Left renal cortex interstitium (tissue), 4 donors: ENCODE measurements at regions not wholly inside any gene's neighbourhood (a gene's known extent, or its start where the extent isn't known, plus 50 kb on each side); places are given as distances from the start of the nearest gene placed in this dataset.

Experiments
- DNase-seq, 4 donors: peaks; one replicate each; pipeline ENCODE4 v3.0.0-alpha.2; 2013; ENCODE audit warnings: low read depth in 4 of 4, low spot score in 2 of 4, missing footprints in 1 of 4

DNA sequence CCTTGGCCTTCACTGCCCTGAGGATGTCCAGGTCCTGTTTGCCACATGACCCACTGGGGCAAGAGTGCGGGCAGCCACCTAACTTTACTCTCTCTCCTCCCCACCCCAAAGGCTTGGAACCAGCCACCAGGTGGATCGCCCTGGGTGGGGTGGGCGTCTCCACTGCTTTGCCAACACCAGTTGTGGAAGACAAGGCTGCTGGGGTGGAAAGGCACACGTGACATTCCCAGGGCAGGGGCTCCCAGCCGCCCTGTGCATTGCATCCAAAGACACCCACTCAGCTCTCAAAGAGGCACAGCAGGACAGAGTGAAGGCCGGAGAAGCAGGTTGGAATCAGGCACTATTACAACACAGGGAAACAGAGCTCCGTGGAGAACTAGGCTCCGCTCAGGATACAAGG lies 162.2 kb downstream of the OLFM1 start:
- DNase-seq = no peak

DNA sequence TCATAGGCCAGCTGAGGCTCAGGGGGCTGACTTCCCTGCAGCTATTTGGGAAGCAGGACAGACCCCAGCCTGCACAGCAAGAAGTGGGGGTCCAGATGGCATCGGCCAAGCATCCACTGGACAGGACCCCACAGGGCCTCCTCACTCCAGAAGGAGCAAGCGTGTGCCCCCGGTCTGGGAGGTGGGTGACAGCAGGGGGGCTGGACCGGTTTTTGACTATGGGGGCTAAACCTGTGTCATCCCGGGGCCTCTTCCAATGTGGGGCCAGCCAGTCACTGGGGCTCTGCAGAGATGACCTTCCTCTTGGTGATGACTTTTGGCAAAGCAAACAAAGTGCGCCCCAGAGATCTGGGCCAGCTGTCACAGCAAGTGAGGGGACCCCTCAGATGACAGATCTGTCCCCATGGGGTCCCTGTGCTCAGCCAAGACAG lies 163.9 kb downstream of the OLFM1 start:
- no peak for DNase-seq

DNA sequence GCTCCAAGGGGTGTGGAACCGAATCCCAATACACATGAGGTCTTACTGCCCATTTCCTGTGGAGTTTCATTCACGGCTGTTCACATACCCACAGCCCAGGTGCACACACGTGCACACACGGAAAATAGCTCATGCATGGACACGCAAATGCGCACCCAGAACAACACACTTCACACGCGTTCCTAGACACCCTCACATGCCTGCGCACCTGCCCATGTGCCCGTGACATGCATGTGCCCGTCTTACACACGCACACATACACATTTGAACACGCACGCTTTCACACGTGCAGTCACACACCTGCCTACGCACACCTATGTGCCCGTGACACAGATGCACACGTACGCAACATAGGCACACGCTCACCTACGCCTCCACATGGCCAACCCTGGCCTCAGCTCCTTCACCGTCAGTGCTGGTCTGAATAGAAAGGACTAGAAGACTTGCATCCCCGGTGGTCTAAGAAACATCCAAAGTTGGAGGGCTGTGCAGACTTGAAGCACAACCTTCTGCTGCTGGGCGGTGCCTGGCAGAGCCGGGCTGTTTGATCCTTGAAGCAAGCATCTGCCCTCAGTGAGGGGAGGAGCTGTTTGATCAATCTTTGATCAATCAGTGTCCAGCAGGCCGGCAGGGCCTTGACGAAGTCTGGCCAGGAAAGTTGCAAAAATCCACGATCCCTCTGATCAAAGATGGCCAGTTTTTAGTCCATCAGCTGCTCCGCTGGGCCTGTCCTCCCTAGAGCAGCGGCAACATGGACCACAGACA lies 164.7 kb downstream of the OLFM1 start:
- DNase-seq = no peak

DNA sequence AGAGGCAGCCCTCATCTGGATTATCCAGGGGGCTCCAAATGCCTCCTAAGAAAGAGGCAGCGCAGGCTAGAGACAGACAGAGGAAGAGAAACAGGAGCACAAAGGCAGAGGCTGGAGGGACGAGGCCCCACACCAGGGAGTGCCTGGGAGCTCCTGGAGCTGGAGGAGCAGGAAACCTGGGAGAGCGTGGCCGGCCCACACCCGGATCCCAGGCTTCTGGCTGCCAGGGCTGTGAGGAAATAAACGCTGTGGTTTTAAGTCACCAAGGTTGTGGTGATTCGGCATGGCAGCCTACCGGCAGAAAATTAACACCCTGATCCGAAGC lies 165.5 kb downstream of the OLFM1 start:
- DNase-seq = no peak

DNA sequence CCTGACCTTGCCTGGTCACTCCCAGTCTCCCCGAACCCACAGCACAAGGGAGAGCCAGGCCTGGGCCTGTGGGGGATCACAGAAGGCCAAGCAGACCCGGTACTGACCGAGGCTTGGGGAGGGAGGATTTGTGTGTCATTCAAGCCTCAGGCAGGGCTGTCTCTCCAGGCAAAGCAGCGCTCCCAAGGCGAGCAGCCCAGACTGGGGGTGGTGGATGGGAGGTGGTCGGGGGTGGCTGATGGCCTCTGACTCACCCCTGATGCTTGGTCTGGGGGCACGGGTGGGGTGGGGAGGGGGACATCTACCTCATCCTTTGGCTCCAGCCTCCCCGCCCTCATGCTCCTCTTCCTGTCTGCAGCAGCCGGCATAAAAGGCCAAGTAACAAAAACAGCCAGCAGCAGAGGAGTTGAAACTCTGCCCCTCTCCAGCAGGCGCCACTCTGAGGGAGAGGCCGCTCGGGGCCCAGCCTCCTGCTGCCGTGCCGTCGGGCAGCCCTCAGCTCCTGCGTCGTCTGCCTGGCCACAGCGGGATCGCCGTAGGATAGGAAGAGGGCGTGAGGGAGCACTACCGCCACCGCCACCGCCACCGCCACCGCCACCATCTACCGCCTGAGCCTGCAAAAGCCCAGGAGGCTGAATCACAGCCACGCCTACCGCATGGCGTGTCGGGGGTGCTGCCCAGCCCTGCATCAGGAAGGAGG lies 166.0 kb downstream of the OLFM1 start:
- DNase-seq = no peak

DNA sequence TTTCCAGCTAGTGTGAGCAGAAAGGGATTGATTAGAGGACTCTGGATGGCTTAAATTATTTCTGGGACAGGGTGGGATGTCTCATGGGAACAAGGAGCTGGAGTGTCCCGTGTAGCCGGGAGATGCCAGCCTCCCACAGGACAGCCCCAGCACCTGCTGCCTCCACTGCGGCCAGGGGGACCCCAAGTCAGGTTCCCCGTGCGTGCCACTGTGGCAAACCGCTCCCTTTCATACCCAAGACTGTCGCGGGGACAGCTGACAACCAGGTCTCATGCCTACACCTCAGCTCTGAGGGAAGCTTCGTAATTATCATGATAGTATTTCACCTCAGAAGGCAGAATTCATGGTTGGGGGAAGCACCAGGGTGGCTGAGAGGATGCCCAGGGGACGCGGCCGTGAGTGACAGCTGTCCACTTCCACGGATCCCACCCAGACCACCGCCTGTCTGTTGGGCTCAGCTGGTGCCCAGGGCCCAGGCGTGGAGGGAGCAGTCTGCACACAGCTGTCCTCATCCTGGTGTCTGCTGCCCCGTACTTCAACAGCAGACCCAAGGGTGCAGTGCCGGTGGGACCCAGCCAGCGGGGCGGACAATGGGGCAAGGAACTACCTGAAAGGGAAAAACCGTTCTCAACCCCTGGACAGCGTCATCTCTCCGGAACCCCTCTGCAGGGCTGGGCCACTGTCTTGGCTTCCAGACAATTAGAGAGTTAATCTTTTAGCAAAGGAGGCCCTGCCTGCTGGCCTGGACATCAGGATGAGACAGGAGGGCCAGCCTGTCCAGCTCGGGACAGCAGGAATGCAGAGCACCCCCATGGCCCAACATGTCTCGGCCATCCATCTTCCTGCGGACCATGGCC lies 166.9 kb downstream of the OLFM1 start:
- no peak for DNase-seq

DNA sequence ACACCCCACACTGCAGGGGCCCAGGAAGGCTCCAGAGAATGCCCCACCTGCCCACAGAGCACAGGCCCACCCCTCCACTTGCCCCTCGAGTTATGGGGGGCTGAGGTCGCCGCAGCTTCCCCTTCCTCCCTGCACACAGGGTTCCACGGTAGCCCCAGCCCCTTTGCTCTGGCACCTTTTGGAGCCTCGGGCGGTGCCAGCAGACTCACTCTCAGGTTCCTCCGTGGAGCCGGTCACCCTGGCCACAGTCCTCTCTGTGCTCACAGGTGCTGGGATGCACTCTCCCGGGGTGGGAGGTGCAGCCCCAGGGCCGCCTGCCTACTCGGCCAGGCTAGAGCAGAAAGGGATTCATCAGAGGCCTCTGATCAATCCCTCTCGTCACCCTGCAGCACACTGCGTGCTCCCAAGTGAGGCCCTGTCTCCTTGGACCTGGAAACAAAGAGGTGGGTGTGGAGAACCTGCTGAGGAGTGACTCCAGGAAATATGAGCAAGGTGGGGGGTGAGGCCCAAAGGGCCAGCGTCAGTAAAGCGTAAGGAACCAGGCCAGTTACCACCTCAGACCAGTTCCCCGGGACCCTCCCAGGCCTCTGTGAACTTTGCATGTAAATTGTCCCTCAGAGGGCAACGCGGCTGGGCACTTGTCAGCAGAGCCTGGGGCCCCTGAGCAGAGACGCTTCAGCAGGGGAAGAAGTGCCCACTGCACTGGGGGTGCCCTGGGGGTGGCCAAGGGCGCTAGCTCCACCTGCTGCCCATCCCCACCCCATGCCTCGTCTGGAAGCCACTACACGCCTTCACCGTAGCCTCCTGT lies 167.8 kb downstream of the OLFM1 start:
- no peak for DNase-seq

DNA sequence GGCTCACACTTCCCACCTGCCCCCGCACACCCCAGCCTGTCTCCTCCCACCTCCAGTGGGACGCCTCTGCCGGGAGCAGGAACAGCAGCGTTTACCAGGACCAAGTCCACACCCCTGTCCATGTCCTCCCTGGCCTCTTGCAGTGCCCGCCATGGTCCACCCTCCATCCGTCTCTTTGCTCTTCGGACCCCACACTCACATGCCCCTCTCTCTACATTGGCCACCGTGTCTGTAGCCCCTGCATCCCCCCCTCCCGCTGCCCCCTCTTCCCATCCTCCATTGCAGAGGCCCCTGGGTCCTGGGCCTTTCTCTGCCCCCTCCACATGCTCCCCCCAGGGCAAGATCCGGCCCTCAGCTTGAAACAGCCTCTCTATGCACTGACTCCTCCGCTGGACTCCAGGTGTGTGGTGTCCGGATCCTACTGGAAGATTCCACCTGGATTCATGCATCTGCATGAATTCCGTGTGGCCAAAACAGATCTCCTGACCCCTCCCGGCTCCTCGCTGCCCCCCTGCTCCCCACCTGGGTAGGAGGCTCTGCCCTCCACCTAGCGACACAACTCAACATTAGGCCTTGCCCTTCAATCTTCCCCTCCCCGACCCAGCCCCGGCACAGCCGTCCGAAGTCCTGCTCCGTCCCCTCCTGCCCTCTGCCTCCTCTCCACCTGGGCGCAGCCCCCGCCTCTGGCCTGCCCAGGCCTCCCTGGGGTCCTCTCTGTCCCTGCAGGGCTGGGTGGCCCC lies 168.5 kb downstream of the OLFM1 start:
- DNase-seq = no peak

DNA sequence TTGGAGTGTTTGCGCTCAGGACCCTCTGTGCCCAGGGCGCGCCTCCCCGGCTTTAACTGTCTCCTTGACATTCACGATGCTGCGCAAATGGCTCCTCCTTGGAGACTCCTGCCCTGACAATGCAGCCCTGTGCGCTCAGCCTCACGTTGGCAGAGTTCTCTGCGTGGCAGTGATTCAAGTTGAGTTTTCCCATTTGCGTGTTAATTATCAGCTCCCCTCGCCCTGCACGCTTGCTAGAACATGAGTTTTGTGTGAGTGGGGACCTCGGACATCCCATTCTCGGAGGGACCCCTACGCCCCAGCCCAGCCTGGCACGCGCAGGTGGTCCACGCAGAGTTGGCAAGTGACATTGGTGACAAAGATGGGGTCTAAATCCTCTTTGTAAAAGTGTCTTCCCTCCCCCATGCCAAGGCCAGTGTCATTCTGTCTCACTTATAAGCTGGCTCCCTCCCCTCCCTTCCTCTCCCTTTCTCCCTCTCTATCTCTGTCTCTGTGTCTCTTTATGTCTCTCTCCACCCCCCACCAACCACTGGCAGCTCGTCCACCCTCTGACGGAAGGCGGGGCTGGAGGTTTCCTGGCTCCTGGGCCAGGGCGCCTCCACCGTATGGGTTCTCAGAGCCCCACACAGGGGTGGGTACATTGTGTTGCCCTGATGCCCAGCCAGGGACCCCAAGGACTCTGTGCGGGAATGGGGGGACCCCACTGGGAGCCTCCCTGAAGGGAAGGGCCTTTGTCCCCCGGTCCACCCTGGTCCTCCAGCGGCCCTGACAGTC lies 169.3 kb downstream of the OLFM1 start:
- no peak for DNase-seq

DNA sequence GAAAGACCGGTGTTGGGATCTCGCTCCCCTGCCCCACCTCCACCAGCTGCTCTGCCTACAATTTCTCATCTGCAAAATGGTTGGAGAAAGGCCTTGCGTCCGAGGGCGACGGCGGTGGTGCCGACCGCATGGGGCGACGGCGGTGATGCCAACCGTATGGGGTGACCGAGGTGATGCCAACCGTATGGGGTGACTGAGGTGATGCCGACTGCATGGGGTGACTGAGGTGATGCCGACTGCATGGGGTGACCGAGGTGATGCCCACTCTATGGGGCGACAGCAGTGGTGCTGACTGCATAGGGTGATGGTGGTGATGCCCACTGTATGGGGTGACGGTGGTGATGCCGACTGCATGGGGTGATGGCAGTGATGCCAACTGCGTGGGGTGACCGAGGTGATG lies 171.0 kb downstream of the OLFM1 start:
- DNase-seq = no peak

DNA sequence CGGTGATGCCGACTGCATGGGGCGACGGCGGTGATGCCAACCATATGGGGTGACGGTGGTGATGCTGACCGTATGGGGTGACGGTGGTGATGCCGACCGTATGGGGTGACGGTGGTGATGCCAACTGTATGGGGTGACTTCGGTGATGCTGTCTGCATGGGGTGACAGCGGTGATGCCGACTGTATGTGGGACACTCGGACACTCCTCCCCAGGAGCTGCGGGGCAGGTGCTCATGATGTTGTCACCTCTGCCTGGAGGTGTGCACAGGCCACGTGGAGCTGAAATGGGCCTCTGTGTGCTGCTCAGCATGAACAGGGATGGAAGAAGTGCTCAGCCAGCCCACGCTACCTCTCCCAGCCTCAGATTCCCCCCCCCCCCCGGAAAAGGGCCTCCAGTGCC lies 171.8 kb downstream of the OLFM1 start:
- DNase-seq = no peak

DNA sequence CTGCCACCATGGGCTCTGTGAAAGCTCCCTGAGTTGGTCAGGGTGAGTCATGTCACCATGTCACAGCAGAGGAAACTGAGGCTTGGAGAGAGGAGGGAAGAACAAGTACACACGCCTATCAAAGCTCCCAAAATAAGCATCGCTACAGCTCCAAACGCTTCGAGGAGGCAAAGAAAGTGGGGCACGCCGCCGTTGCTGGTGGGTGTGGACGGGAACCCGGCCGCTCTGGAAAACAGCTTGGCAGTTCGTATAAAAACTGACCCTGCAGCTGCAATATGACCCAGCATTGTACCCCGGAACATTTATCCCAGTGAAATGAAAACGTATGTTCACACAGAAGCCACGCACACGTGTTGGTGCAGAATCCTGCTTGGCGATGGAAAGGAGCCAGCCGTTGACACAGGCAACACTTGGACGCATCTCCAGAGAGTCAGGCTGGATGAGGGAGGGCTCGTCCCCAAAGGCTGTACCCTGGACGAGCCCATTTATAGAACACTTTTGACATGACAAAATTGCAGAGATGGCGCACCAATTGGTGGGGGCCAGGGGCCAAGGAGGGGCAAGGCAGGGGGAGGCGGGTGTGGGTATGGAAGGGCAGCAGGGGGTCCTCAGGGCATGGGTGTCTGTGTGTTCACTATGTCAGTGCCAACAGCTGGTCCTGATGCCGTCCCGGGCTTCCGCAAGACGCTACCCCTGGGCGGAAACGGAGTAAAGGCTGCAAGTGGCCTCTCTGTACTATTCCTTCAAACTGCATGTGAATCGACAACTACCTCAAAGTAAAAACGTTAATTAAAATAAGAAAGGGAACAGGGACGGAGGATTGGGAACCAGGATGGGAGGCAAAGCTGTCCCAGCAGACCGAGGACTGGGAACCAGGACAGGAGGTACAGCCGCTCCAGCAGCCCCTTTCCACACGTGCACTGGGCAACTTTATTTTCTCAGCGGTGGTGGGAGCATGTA lies 173.0 kb downstream of the OLFM1 start:
- no peak for DNase-seq

DNA sequence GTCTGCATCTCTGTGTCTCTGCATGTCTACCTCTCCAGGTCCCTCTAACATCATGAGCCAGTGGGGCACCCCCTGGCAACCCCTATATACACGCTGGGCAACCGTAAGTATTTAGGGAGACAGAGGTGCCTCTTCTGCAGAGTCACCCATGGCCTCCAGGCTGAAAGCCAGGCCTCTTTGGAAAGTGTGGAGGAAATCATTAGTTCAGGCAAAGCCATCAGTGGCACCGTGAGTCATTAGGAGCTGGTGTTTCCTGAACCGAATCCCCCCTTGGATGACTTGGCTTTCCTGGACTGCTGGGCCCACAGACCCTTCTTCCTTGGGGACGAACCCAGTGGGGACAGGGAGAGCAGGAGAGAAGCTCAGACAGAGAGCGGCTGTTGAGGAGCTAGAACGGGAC lies 174.8 kb downstream of the OLFM1 start:
- no peak for DNase-seq

DNA sequence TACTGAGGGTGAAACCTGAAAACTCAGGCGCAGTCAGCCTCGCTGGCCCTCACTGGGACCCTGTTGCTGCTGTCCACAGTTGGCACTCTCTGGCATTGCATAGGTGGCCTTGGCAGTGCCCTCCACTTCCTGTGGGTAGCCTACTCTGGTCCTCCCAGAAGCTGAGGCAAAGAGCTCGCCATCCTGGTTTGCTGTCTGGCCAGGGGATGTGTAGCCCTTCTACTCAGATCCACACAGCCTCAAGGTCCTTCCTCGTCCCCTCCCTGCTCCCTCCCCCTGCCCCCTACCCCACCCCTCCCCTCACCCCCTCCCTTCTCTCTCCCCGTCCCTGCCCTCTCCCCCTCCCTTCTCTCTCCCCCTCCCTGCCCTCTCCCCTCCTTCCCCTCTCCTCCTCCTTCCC lies 176.0 kb downstream of the OLFM1 start:
- DNase-seq = no peak

DNA sequence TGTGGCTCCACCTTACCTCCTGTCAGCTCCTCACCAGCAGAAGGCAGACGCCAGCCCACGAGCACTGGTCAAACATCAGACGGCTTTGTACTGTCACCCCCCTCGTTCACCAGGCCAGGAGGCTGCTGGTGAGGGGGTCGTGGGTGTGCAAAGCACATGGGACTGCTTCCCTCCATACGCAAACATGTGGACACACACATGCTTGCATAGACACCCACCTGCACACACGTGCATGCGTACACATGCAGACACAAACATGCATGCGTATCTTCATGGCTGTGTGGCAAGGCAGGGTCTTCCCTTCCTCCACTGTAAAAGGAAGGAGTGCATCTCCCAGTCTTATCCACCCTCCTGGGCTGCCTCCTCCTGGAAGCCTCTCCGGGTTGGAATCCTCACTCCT lies 178.5 kb downstream of the OLFM1 start:
- no peak for DNase-seq

DNA sequence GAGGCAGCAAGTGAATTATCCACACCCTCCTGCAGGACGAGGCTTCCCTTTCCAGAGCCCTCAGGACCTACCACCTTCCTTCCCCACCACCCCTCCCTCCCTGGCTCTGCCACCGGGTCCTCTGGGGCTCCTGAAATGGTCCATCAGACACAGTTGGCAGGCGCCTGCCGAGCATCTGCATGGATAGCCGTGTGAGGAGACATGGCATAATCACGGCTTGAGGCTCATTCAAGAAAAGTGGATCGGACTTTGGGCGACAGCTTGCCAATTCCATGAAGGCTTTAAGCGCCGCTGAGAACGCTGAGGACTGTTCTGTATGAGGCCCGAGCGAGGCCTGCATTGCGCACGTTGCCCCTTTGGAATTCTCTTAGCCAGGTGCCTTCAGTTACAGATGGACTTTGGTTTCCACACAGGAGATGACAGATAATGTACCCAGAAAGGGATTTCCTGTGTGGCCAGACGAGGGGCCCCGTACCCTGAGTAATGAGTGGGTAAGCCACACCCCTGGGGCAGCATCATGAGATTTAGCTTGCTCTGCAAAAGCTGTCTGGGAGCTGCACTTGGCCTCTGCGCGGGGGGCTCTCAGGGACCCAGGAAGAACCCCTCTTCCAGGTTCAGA lies 179.8 kb downstream of the OLFM1 start:
- DNase-seq = no peak

DNA sequence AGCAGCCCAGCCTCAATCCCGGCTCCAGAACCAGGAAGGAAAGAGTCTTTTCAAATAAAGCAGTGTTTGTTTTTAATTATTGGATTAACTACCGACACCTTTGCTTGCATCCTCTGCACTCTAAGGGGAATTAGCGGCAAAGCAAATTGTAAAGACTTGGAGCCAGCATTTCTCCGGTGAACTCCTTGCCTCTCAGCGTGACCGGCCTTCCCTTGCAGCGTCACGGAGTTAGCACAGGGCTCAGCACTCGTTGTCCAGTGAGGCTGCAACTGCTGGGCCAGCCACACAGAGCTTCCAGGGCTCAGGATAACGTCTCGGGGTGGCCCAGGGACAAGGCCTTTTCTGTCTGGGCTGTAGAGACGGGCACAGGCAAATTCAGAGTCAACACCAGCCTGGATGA lies 180.6 kb downstream of the OLFM1 start:
- DNase-seq = no peak

DNA sequence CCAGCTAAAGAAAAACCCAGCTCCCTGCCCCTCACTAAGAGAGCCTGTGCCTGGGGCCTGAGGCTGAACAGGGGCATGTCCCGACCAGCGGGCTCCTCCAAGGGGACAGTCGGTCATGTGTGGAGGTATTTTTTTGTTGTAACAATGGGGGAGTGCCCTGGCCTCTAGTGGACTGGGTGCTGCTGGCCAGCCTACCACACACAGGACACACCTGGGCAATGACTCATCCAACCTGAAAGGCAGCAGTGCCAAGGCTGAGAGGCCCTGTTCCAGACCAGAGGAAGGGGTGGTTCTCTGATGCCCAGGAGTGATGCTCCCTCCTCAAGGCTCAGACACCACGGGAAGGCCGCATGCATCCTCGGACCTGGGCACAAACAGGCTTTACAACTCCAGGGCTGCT lies 181.5 kb downstream of the OLFM1 start:
- no peak for DNase-seq
